HepG2 (cell line): ENCODE measurements at regions not wholly inside any gene's neighbourhood (a gene's known extent, or its start where the extent isn't known, plus 50 kb on each side); places are given as distances from the start of the nearest gene placed in this dataset.

Source experiments
- ATAC-seq: fragments of 200-7000 bp; cut with Tn5 transposase; 3 replicates; pipeline ENCODE4 v1.9.1; 2020; ENCODE audit warnings: mild to moderate bottlenecking, moderate library complexity
- BruUV-seq: library from RNA; stranded (reverse); fragments of 400-500 nt; replicated peaks from 2 replicates; lab custom pipeline; 2021; lab: Mats Ljungman, UMichigan
- CTCF ChIA-PET: fragments of 300-600 bp; formaldehyde crosslinking; extraction: SDS; loops from one replicate; lab custom pipeline; 2021; ENCODE audit warnings: low total read pairs, inconsistent platforms, low intra/inter-chr PET ratio; lab: Yijun Ruan, JAX
- POLR2A ChIA-PET: fragments of 350-600 bp; sonication (Branson Sonifier 250); formaldehyde crosslinking; loops from one replicate; lab custom pipeline; 2020; ENCODE audit warnings: antibody characterized with exemption, inconsistent platforms; lab: Yijun Ruan, JAX
- DNase-seq: peaks from one replicate; pipeline ENCODE4 v3.0.0-alpha.2; 2015; ENCODE audit warnings: low spot score
- FAIRE-seq: peaks from 3 replicates; lab custom pipeline; 2011; peaks lifted over from hg19 to GRCh38; lab: Jason Lieb, UNC
- H2AFZ ChIP-seq: one replicate; pipeline ENCODE4 v1.6.1; 2011; ENCODE audit warnings: low read length, inconsistent platforms
- H3K27ac ChIP-seq: fragments of 300-600 bp; 3 replicates; pipeline ENCODE4 v1.8.0; 2011; ENCODE audit warnings: mixed run types, mild to moderate bottlenecking, mixed read lengths, low read length, inconsistent platforms; ENCODE audit not compliant: insufficient read depth; ENCODE audit errors: extremely low read length
- H3K27me3 ChIP-seq, 2 experiments: fragments of 200-600 bp in 1 of 2; 2 replicates in 1 of 2; 3 replicates in 1 of 2; pipeline versions ENCODE4 v1.6.0 to v1.8.0; 2011; ENCODE audit warnings: low read length in 2 of 2, mild to moderate bottlenecking in 2 of 2, moderate library complexity in 2 of 2, inconsistent platforms in 1 of 2; ENCODE audit not compliant: insufficient read depth in 2 of 2, control insufficient read depth in 1 of 2
- H3K36me3 ChIP-seq, 2 experiments: fragments of 200-600 bp in 1 of 2; replicated peaks in 1 of 2; 2 replicates in 1 of 2; 3 replicates in 1 of 2; pipeline versions ENCODE4 v1.5.1 to v1.8.0; 2011; ENCODE audit warnings: low read length in 2 of 2, inconsistent platforms in 1 of 2; ENCODE audit not compliant: insufficient read depth in 2 of 2, control insufficient read depth in 1 of 2
- H3K4me1 ChIP-seq: 2 replicates; pipeline ENCODE4 v1.5.1; 2012; ENCODE audit warnings: low read length, inconsistent platforms; ENCODE audit not compliant: insufficient read depth
- H3K4me2 ChIP-seq: 2 replicates; pipeline ENCODE4 v1.6.0; 2011; ENCODE audit warnings: low read depth, low read length, inconsistent platforms
- H3K4me3 ChIP-seq, 3 experiments: fragments of 200-600 bp in 1 of 3; sonication (generic), shearing (Covaris generic) in 1 of 3; replicated peaks in 1 of 3; 2 replicates each; pipeline ENCODE4 v1.5.1; 2011 to 2016; ENCODE audit warnings: low read length in 3 of 3, inconsistent platforms in 2 of 3, low read depth in 2 of 3, mild to moderate bottlenecking in 2 of 3, control low read depth in 1 of 3, mixed read lengths in 1 of 3; ENCODE audit not compliant: insufficient read depth in 1 of 3
- H3K79me2 ChIP-seq: one replicate; pipeline ENCODE4 v1.6.1; 2011; ENCODE audit warnings: low read length, inconsistent platforms; ENCODE audit not compliant: insufficient read depth
- H3K9ac ChIP-seq: 2 replicates; pipeline ENCODE4 v1.6.0; 2011; ENCODE audit warnings: mild to moderate bottlenecking, low read depth, low read length, inconsistent platforms; ENCODE audit not compliant: insufficient read depth
- H3K9me3 ChIP-seq: 2 replicates; pipeline ENCODE4 v1.5.1; 2012; ENCODE audit warnings: mild to moderate bottlenecking, low read length
- H4K20me1 ChIP-seq: 2 replicates; pipeline ENCODE4 v1.6.0; 2011; ENCODE audit warnings: inconsistent platforms, mild to moderate bottlenecking, low read length, moderate library complexity; ENCODE audit not compliant: insufficient read depth
- ATF6 ChIP-seq: sonication (generic); formaldehyde crosslinking; conservative IDR thresholded peaks from 2 replicates; pipeline ENCODE4 v1.4.0; 2020; ENCODE audit warnings: missing genetic modification reagents
- CEBPG ChIP-seq: IDR thresholded peaks from 2 replicates; pipeline ENCODE4 v1.6.1; 2016
- CSRNP1 ChIP-seq: sonication (generic); formaldehyde crosslinking; IDR thresholded peaks from 2 replicates; pipeline ENCODE4 v1.8.1; 2023; ENCODE audit warnings: mild to moderate bottlenecking, missing genetic modification reagents
- MBNL3 ChIP-seq: fragments of 250-450 bp; sonication (Bioruptor Pico); conservative IDR thresholded peaks from 2 replicates; pipeline ENCODE4 v1.8.0; 2022; ENCODE audit warnings: mild to moderate bottlenecking, inconsistent platforms
- NR0B2 ChIP-seq: sonication (generic); formaldehyde crosslinking; IDR thresholded peaks from 2 replicates; pipeline ENCODE4 v1.4.0; 2020; ENCODE audit warnings: mild to moderate bottlenecking, missing genetic modification reagents
- NRL ChIP-seq: sonication (generic); formaldehyde crosslinking; IDR thresholded peaks from 2 replicates; pipeline ENCODE4 v1.5.0; 2020; ENCODE audit warnings: missing genetic modification reagents, mild to moderate bottlenecking, moderate library complexity, borderline replicate concordance
- PAWR ChIP-seq: sonication (generic); formaldehyde crosslinking; IDR thresholded peaks from 2 replicates; pipeline ENCODE4 v1.4.0; 2020; ENCODE audit warnings: missing genetic modification reagents, mild to moderate bottlenecking, borderline replicate concordance
- SMAD3 ChIP-seq: sonication (generic); formaldehyde crosslinking; IDR thresholded peaks from 2 replicates; pipeline ENCODE4 v1.4.0; 2020; ENCODE audit warnings: missing genetic modification reagents
- SNAPC5 ChIP-seq: sonication (generic); formaldehyde crosslinking; IDR thresholded peaks from 2 replicates; pipeline ENCODE4 v1.8.1; 2023; ENCODE audit warnings: mild to moderate bottlenecking, missing genetic modification reagents, borderline replicate concordance
- ZBTB42 ChIP-seq: sonication (generic); formaldehyde crosslinking; IDR thresholded peaks from 2 replicates; pipeline ENCODE4 v1.5.0; 2020; ENCODE audit warnings: mild to moderate bottlenecking, missing genetic modification reagents
- ZNF256 ChIP-seq: sonication (generic); formaldehyde crosslinking; conservative IDR thresholded peaks from 2 replicates; pipeline ENCODE4 v1.4.0; 2020; ENCODE audit warnings: missing genetic modification reagents
- ZNF274 ChIP-seq: sonication (generic); formaldehyde crosslinking; IDR thresholded peaks from 2 replicates; pipeline ENCODE4 v1.5.1; 2020; ENCODE audit warnings: mild to moderate bottlenecking, missing genetic modification reagents
- ZNF276 ChIP-seq: sonication (generic); formaldehyde crosslinking; IDR thresholded peaks from 2 replicates; pipeline ENCODE4 v1.4.0; 2020; ENCODE audit warnings: mild to moderate bottlenecking, low read depth, missing genetic modification reagents
- ZNF331 ChIP-seq: sonication (generic); formaldehyde crosslinking; IDR thresholded peaks from 2 replicates; pipeline ENCODE4 v1.4.0; 2020; ENCODE audit warnings: missing genetic modification reagents
- ZNF512 ChIP-seq: sonication (generic); formaldehyde crosslinking; IDR thresholded peaks from 2 replicates; pipeline ENCODE4 v1.4.0; 2020; ENCODE audit warnings: mild to moderate bottlenecking, missing genetic modification reagents
- ZNF552 ChIP-seq: sonication (generic); formaldehyde crosslinking; IDR thresholded peaks from 2 replicates; pipeline ENCODE4 v1.9.0; 2022; ENCODE audit warnings: missing genetic modification reagents, mild to moderate bottlenecking, borderline replicate concordance
- ZNF569 ChIP-seq: sonication (generic); formaldehyde crosslinking; IDR thresholded peaks from 2 replicates; pipeline ENCODE4 v1.5.0; 2020; ENCODE audit warnings: mild to moderate bottlenecking, missing genetic modification reagents, moderate library complexity, borderline replicate concordance
- ZNF7 ChIP-seq: IDR thresholded peaks from 2 replicates; pipeline ENCODE4 v1.6.1; 2016; ENCODE audit warnings: missing biosample characterization, missing genetic modification reagents
- ZNF75D ChIP-seq: sonication (generic); formaldehyde crosslinking; IDR thresholded peaks from 2 replicates; pipeline ENCODE4 v1.8.1; 2023; ENCODE audit warnings: missing genetic modification reagents, mild to moderate bottlenecking, borderline replicate concordance
- WGBS: methylation state at CpG from one replicate; pipeline ENCODE4 v1.1.6; 2017; ENCODE audit warnings: low lambda C conversion rate; 5-methylcytosine and 5-hydroxymethylcytosine counted together
- in situ Hi-C: cut with HindIII; loops from 2 replicates; pipeline ENCODE4 v1.10.0; 2017; ENCODE audit warnings: low pct_unique_long_range_greater_than_20kb; ENCODE audit not compliant: extremely low pct_ligation_motif_present
- intact Hi-C: fragments of 100-400 bp; cut with micrococcal nuclease; formaldehyde crosslinking; loops from one replicate; pipeline ENCODE4 v1.10.0; 2022; ENCODE audit not compliant: unreplicated experiment

- no peak overlapping the region for H3K9ac ChIP-seq
- intact Hi-C loops (no loop called here), in situ Hi-C loops (no loop called here)
- DNase-seq (no peak), FAIRE-seq (no peak), ATAC-seq (no peak)
- no peaks in the 10 kb centered on the region for H3K79me2 ChIP-seq
- 8% methylated on average over 4 of the region's 4 CpGs for WGBS
- peaks cover 0 to 6% of the 10 kb centered on the region in 2 experiments; a peak in 1 of 5 replicates for H3K27me3 ChIP-seq
- ChIA-PET CTCF (no interaction called here), POLR2A (no interaction called here)
- H3K4me2 ChIP-seq = no peak overlapping the region
- H3K9me3 ChIP-seq = no peaks in the 10 kb centered on the region
- H3K27ac ChIP-seq = no peak overlapping the region
- H3K4me1 ChIP-seq = no peaks in the 10 kb centered on the region
- H4K20me1 ChIP-seq = no peaks in the 10 kb centered on the region
- H3K36me3 ChIP-seq = no peaks in the 10 kb centered on the region
- no TSS peak for BruUV-seq
- H3K4me3 ChIP-seq = no peak overlapping the region
- H2AFZ ChIP-seq = no peak overlapping the region
- no peak for TF ChIP-seq ZNF512 (CRISPR knock-in tag)
- TF ChIP-seq NR0B2 (CRISPR knock-in tag) = no peak
- no peak for TF ChIP-seq ZNF7 (CRISPR knock-in tag)
- TF ChIP-seq PAWR (CRISPR knock-in tag) = no peak
- no peak for TF ChIP-seq ATF6 (CRISPR knock-in tag)
- no peak for TF ChIP-seq MBNL3
- no peak for TF ChIP-seq SMAD3 (CRISPR knock-in tag)
- no peak for TF ChIP-seq CEBPG (CRISPR knock-in tag)
- TF ChIP-seq NRL = no peak
- no peak for TF ChIP-seq CSRNP1 (CRISPR knock-in tag)
- no peak for TF ChIP-seq ZNF552 (CRISPR knock-in tag)
- TF ChIP-seq ZBTB42 (CRISPR knock-in tag) = no peak
- TF ChIP-seq ZNF331 (CRISPR knock-in tag) = no peak
- TF ChIP-seq ZNF75D (CRISPR knock-in tag) = no peak
- TF ChIP-seq ZNF274 = no peak
- TF ChIP-seq ZNF256 (CRISPR knock-in tag) = no peak
- no peak for TF ChIP-seq SNAPC5 (CRISPR knock-in tag)
- no peak for TF ChIP-seq ZNF569 (CRISPR knock-in tag)
- TF ChIP-seq ZNF276 (CRISPR knock-in tag) = no peak
These were observed 123.5 kb upstream of the NPVF start for GRCh38 chr7:25351761-25352160.
